Ectodermal cell (in vitro differentiated cells): ENCODE measurements at regions not wholly inside any gene's neighbourhood (a gene's known extent, or its start where the extent isn't known, plus 50 kb on each side); places are given as distances from the start of the nearest gene placed in this dataset.

ENCODE experiments used
- H3K27ac ChIP-seq: 2 replicates; pipeline ENCODE4 v1.7.0; 2013; ENCODE audit warnings: mild to moderate bottlenecking, low read depth, low read length; ENCODE audit not compliant: insufficient read depth, poor library complexity, severe bottlenecking
- H3K27me3 ChIP-seq: 2 replicates; pipeline ENCODE4 v1.7.0; 2013; ENCODE audit warnings: mild to moderate bottlenecking, low read length; ENCODE audit not compliant: insufficient read depth, control insufficient read depth, poor library complexity, severe bottlenecking
- H3K36me3 ChIP-seq: one replicate; pipeline ENCODE4 v1.7.0; 2013; ENCODE audit warnings: low read length; ENCODE audit not compliant: control insufficient read depth, insufficient read depth
- H3K4me1 ChIP-seq: one replicate; pipeline ENCODE4 v1.7.0; 2013; ENCODE audit warnings: low read length; ENCODE audit not compliant: control insufficient read depth, insufficient read depth
- H3K4me3 ChIP-seq: 2 replicates; pipeline ENCODE4 v1.7.0; 2013; ENCODE audit warnings: low read depth, low read length, control low read depth; ENCODE audit not compliant: insufficient read depth
- H3K9me3 ChIP-seq: 2 replicates; pipeline ENCODE4 v1.7.0; 2013; ENCODE audit warnings: mild to moderate bottlenecking, low read length, moderate library complexity; ENCODE audit not compliant: control insufficient read depth
- WGBS, 2 experiments: methylation state at CpG; one replicate each; pipeline ENCODE4 v1.1.7; 2013; ENCODE audit warnings: missing lambda C conversion rate in 2 of 2; 5-methylcytosine and 5-hydroxymethylcytosine counted together

- Histone ChIP-seq H3K4me3 (no peak overlapping the region), H3K4me1 (no peaks in the 10 kb centered on the region), H3K9me3 (no peaks in the 10 kb centered on the region), H3K27me3 (no peaks in the 10 kb centered on the region), H3K36me3 (no peaks in the 10 kb centered on the region), H3K27ac (no peak overlapping the region)
- WGBS, 2 experiments = 95% methylated on average over 20 of the region's 20 CpGs
These were observed 334.4 kb upstream of the SALL3 start for GRCh38 chr18:78645216-78645615.

- Histone ChIP-seq H3K27me3 (no peaks in the 10 kb centered on the region), H3K9me3 (no peaks in the 10 kb centered on the region), H3K27ac (no peak overlapping the region), H3K36me3 (no peaks in the 10 kb centered on the region), H3K4me3 (no peak overlapping the region), H3K4me1 (no peaks in the 10 kb centered on the region)
- 93 to 95% methylated on average over 4 of the region's 4 CpGs for WGBS, 2 experiments
These were observed 332.6 kb upstream of the SALL3 start for GRCh38 chr18:78647018-78647417.

GRCh38 chr18:78649421-78649820 lies 330.2 kb upstream of the SALL3 start:
- no peaks in the 10 kb centered on the region for H3K9me3 ChIP-seq
- no peaks in the 10 kb centered on the region for H3K27me3 ChIP-seq
- H3K4me1 ChIP-seq = no peaks in the 10 kb centered on the region
- 94 to 96% methylated on average over 10 of the region's 10 CpGs for WGBS, 2 experiments
- H3K27ac ChIP-seq = no peak overlapping the region
- H3K36me3 ChIP-seq = no peaks in the 10 kb centered on the region
- H3K4me3 ChIP-seq = no peak overlapping the region

GRCh38 chr18:78650926-78651325 lies 328.7 kb upstream of the SALL3 start:
- Histone ChIP-seq H3K4me1 (no peaks in the 10 kb centered on the region), H3K4me3 (no peak overlapping the region), H3K9me3 (peaks cover 2% of the 10 kb centered on the region), H3K27ac (no peak overlapping the region), H3K36me3 (no peaks in the 10 kb centered on the region), H3K27me3 (no peaks in the 10 kb centered on the region)
- WGBS, 2 experiments = 94% methylated on average over 13 of the region's 13 CpGs

- Histone ChIP-seq H3K4me3 (no peak overlapping the region), H3K4me1 (no peaks in the 10 kb centered on the region), H3K27me3 (no peaks in the 10 kb centered on the region), H3K27ac (no peak overlapping the region), H3K36me3 (no peaks in the 10 kb centered on the region), H3K9me3 (peaks cover 2% of the 10 kb centered on the region)
- 93 to 96% methylated on average over 11 of the region's 11 CpGs for WGBS, 2 experiments
These were observed 327.5 kb upstream of the SALL3 start for GRCh38 chr18:78652001-78652545.

- WGBS, 2 experiments = 96% methylated on average over 8 of the region's 8 CpGs
- no peak overlapping the region for H3K4me3 ChIP-seq
These were observed 323.7 kb upstream of the SALL3 start for GRCh38 chr18:78655921-78656320.

GRCh38 chr18:78656346-78656925 lies 323.2 kb upstream of the SALL3 start:
- Histone ChIP-seq H3K36me3 (no peaks in the 10 kb centered on the region), H3K9me3 (peaks cover 2% of the 10 kb centered on the region), H3K27me3 (no peaks in the 10 kb centered on the region), H3K27ac (no peak overlapping the region), H3K4me1 (no peaks in the 10 kb centered on the region), H3K4me3 (no peak overlapping the region)
- WGBS, 2 experiments = 94 to 95% methylated on average over 21 of the region's 21 CpGs

More at GRCh38 chr18:78655921-78656320, 323.7 kb upstream of the SALL3 start:
- no peaks in the 10 kb centered on the region for H3K36me3 ChIP-seq
- peaks cover 2% of the 10 kb centered on the region for H3K9me3 ChIP-seq
- no peak overlapping the region for H3K27ac ChIP-seq
- no peaks in the 10 kb centered on the region for H3K27me3 ChIP-seq
- H3K4me1 ChIP-seq = no peaks in the 10 kb centered on the region

- no peaks in the 10 kb centered on the region for H3K36me3 ChIP-seq
- WGBS, 2 experiments = 92 to 94% methylated on average over 8 of the region's 8 CpGs
These were observed 321.1 kb upstream of the SALL3 start for GRCh38 chr18:78658531-78658930.

GRCh38 chr18:78659057-78659456 lies 320.6 kb upstream of the SALL3 start:
- Histone ChIP-seq H3K36me3 (no peaks in the 10 kb centered on the region), H3K27ac (no peak overlapping the region), H3K27me3 (no peaks in the 10 kb centered on the region), H3K4me3 (no peak overlapping the region), H3K9me3 (peaks cover 2% of the 10 kb centered on the region), H3K4me1 (no peaks in the 10 kb centered on the region)
- 91 to 95% methylated on average over 14 of the region's 14 CpGs for WGBS, 2 experiments

More at GRCh38 chr18:78658531-78658930, 321.1 kb upstream of the SALL3 start:
- Histone ChIP-seq H3K27ac (no peak overlapping the region), H3K4me1 (no peaks in the 10 kb centered on the region), H3K27me3 (no peaks in the 10 kb centered on the region), H3K4me3 (no peak overlapping the region), H3K9me3 (peaks cover 2% of the 10 kb centered on the region)

GRCh38 chr18:78659748-78660147 lies 319.9 kb upstream of the SALL3 start:
- no peak overlapping the region for H3K4me3 ChIP-seq
- 56 to 59% methylated on average over 16 of the region's 16 CpGs for WGBS, 2 experiments
- peaks cover 2% of the 10 kb centered on the region for H3K9me3 ChIP-seq
- H3K36me3 ChIP-seq = no peaks in the 10 kb centered on the region
- H3K27me3 ChIP-seq = no peaks in the 10 kb centered on the region
- H3K27ac ChIP-seq = no peak overlapping the region
- no peaks in the 10 kb centered on the region for H3K4me1 ChIP-seq
